HG02943 (cell line): ENCODE measurements at regions not wholly inside any gene's neighbourhood (a gene's known extent, or its start where the extent isn't known, plus 50 kb on each side); places are given as distances from the start of the nearest gene placed in this dataset.
"Not testable (repeated sequence)": the region's sequence is repeated elsewhere in the genome, so short reads cannot be mapped to it uniquely, and the experiment has no call there.

Experiments
- ATAC-seq: cut with Tn5 transposase; IDR thresholded peaks from one replicate; pipeline ENCODE4 v1.9.1; 2021; ENCODE audit warnings: mild to moderate bottlenecking, low read depth, moderate library complexity; ENCODE audit not compliant: unreplicated experiment

DNA sequence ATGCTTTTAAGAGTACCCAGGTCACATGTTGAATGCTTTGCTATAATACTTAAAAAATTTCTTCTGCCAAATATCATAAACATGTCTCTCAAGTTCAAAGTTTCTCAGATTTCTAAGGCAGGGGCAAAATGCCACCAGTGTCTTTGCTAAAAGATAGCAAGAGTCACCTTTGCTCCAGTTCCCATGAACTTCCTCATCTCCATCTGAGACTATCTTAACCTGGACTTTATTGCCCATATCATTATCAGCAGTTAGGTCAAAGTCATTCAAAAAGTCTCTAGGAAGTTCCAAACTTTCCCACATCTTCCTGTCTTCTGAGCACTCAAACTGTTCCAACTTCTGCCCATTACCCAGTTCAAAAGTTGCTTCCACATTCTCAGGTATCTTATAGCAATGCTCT, 307.6 kb upstream of the TNC start:
- no peak for ATAC-seq

DNA sequence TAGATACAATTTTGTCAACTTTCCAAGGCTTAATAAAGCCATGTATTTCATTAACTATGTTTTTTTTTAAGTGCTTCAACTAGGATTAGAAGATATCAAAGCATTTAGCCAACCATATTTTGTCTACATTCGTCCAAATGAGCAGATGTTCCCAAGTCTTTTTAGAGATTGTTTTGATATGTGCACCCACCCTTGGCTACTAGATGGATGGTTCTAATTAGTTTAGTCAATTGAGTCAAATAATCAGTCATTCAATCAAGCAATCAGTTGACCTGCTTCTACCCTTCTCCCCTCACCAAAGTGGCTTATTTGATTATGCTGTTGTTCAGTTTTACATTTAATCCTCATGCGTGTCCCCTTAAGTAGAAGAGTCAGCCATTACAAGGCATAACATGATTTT, 319.5 kb upstream of the TNC start:
- ATAC-seq: no peak

DNA sequence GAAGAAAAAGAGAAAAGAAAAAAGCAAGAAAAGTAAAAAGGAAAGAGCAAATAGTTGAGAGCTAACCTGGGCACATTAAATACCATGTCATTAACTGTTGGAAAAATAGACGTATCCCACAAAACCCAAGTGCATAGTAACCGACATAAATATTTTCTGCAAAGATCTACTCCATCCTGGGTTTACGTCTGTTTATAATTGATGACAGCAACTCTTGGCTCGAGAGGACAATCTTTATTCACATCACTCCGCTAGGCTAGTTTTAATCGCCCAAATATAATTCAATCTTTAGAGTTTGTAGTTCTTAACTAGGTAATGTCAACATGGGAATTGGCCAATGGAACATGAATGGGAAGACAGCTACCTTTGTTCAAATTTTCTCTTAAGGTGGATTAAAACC, 321.7 kb upstream of the TNC start:
- no peak for ATAC-seq

DNA sequence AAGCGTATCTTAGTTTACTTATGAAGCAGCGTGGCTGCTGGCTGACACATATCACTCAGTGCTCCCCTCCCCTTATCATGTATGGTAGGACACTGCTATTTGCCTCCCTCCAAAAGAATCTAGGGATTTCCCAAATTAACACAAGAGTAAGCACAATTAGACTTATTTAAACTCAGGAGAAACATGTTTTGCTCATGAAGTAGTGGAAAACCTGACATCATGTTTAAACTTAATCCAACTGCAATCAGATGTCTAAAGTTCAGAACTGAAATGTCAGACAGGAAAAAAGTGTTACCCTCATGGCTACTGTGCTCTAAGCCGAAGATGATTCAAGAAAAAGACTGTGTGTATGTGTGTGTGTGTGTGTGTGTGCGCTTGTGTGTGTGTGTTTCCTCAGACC, 324.1 kb upstream of the TNC start:
- no peak for ATAC-seq

DNA sequence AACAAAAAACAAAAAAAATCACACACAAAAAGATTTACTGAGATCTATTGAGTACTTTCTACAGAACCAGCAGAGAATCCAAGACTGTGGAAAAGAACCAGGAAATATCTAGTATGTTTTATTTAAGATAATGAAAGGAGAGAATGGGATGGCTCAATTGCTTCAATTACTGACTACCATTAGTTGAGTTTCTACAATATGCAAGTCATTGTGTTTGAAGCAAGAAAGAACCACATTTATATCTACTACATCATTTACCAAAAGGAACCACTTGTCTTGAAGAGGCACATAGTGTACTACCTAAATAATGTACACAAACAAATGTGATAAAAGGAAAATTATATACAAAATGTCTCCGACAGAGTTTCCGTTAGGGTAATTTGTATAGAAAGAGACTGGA, 325.9 kb upstream of the TNC start:
- no peak for ATAC-seq

DNA sequence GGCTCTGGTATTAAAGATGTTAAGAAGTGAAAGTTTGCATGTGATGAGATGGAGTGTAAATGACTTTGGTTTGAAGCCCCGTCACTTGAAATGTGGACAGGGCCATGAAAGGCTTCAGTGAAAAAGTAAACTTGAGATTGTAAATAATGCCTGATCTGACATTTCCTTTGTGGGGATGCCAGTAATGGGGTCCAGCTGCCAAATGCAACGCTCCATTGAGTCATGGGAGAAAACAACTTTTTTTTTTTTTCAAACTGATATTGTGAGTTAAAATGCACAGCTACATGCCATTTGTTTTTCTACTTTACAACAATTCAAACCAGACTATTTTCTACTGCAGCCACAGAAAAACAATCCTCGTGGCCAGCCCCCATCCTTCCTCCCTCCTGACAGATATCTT, 327.0 kb upstream of the TNC start:
- no peak for ATAC-seq

DNA sequence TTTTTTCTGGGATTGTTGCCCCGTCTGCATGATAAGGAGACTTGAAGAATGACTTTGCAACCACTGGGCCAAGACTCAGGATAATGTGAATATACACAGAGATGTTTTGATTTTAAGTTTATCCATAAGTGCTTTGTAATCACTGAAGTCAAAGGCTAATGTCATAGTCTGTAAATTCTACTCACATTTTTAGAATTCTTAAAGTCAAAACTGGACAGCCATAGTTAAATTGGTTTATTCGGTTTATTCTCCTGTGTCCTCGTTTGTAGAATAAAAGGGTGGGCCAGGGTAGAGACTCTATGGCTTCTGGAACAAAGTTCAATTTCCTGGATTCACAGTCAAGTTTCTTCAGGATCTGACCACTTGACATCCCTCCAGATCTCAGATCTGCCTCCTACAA, 327.7 kb upstream of the TNC start:
- ATAC-seq: no peak

DNA sequence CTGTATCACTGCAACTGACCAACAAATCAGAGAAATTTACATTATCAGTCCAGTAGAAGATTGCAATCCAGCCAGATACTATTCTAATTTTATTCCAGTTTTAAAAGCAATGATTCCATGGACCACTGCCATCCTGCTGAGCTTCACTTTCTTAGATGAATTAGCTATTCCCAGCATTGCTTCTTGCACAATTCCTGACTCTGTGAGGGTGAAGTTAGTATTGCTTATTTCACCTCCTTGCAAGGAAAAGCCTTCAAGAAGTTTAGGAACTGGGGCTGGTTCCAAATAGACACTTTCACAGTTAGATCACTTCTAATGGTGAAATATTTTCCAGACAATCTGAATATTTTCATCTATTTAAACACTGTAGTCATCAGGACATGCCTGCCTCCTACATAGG, 338.6 kb upstream of the TNC start:
- ATAC-seq: no peak

DNA sequence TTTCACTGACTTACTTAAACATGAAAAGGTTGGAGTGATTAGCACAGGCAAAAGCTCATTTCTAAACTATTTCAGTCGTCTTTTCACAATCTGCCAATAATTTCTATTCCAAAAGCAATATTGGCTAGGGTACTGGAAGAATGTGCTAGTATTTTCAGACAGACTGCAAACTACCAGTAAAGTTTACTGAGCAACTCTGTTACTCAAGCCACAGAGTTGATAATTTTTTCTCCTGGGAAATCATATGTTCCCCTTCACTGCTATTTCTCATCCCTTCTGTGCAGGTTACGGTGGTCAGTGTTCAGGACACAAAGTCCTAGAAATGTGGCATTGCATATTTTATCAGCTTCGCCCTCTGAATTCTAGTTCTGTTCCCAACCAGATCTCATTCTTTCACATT, 343.3 kb upstream of the TNC start:
- no peak for ATAC-seq

DNA sequence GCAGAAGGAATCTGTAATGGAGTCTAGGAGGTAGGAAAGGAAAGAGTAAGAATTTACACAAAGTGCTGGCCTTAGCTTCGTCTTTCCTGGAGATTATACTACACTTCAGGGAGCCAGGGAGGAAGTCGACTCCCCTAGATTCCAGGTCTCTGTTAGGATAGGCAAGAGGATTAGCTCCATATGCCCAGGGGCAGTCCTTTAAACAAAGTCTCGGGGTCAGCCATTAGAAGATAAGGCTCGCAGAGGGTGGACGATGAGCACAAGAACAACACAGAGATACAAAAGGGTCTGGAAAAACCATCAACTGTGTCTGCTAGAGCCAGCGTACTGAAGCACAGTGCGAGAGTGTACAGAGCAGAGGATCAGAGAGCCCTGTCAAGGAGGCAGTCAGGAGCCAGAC, 344.7 kb upstream of the TNC start:
- no peak for ATAC-seq

DNA sequence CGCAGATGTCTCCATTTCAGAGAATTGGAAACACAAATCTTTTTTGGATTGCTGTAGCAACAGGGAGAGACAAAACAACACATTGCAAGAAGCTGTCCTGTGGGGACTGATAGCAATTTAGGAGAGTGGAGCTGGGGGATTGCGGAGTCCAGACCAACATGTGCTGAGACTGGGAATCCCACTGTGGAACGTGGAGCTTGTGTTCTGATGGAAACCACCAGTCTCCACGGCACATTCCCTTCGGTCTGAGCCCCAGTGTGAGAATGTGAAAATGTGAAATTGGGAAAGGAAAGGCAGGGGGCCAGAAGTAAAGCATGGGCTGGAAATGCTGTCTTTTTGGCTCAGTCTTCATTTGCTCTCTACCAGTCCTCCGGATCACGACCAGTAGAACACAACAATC, 348.8 kb upstream of the TNC start:
- no peak for ATAC-seq

DNA sequence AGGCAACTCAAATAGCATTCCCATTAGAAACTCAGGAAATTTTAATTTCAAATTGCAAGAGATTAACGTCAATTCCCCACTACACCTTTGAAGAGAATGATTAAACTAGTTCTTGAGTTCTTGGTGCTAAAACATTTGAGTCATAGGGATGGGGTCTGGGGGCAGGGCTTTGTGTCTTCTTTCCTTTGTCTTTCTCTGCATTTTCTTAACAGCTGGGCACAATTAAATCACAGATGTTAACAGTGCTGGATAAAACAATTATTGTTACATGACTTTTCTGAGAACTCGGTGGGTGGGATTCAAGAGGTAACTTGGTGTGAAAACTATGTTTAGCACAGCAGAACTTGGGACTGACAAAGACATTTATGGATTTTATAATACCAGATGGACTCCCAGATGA, 351.9 kb upstream of the TNC start:
- ATAC-seq: no peak

DNA sequence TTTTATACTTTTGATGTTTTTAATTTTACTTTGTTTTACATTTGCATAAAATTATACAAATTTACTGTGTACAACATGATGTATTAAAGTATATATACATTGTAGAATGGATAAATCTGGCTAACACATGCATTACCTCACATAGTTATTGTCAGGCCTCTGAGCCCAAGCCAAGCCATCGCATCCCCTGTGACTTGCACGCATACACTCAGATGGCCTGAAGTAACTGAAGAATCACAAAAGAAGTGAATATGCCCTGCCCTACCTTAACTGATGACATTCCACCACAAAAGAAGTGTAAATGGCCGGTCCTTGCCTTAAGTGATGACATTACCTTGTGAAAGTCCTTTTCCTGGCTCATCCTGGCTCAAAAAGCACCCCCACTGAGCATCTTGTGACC, 355.1 kb upstream of the TNC start:
- not testable (repeated sequence) for ATAC-seq

DNA sequence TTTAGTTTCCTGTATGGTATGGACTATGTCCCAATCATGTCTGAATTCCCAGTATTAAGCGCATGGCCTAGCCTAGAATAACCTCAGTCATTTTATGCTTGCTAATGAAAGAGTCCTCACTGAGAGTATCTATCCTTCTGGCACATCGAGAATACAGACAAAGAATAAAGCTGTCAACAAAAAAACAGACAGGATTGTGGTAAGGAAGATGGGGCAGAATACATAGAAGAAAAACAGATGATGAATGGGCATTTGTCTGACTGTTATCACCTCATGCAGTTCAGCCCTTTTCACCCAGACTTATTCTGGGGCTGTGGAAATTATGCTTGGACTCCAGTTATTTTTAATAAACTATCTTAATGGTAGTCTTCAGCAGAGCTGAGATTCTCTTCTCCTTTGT, 363.8 kb upstream of the TNC start:
- no peak for ATAC-seq

DNA sequence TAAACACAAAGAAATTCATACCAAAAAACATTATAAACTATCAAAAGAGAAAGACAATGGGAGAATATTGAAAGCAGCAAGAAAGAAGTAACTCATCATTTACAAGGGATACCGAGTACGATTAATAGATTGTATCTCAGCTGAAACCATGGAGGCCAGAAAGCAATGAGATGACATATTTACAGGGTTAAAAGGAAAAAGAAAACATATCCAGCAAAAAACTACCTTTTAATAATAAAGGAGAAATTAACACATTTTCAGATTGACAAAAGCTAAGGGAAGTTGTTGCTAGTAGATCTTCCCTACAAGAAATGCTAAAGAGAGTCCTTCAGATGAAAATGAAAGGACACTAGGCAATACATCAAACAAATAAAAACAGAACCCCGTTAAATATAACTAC, 364.8 kb upstream of the TNC start:
- ATAC-seq: no peak

DNA sequence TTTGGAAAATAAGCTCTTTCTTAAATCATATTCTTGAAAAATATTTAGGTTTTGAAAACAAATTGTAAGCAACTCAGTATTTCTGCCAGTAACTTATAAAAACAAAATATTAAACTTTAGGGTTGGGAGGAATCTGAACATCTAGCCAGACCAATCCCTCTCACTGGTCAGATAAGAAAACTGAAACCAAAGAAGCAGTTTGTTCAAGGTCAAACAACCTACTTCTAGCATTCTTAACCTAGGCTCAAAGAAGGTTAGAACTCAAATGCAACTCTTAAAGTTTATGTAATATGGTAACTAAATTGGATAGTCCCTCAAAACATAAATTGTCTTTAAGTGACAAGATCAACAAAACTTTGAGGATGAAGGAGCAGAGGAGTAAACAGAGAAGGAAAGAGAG, 374.9 kb upstream of the TNC start:
- ATAC-seq: no peak

DNA sequence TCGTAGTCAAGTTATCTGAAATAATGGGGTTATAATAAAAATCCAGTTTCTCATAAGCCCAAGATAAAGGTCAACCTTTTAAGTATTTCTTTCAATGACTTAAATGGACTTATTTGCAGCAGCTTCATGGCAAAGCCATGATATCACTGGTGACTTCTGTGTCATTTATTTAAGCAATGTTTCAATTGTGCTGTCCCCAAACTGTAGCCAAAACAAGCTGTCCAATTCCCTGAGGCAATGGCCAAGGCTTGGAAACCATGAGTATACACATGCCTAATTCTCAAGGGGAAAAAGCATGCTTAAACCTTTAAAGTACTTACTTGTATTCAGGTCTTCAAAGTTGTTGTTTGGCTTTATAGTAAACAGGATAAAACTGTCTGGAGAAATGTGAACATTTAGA, 376.4 kb upstream of the TNC start:
- ATAC-seq: no peak

DNA sequence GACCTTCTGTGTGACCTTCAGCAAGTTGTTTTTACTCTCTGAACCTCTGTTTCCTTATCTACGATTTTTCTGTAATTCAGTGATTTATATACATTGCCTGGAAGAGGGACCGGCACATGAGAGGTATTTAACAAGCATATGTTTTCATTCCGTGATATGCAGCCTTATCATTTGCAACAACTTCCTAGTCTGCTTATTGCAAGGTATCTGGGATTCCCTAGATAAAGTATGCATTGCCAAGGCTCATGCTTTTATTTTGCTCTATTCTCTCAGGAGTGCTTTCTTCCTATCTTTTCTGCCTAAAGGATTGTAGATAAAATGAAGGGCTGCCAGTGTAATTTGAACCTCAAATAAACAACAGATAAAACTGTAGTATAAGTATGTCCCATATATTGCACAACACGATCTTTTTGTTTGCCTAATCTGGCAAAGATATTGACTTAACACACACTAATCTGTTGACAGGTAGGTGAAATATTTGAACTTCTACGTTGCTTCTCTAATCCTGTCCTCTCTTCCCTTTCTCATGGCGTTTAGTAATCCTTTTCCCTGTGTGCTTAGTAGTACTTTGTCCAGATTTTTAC, 377.2 kb upstream of the TNC start:
- no peak for ATAC-seq

DNA sequence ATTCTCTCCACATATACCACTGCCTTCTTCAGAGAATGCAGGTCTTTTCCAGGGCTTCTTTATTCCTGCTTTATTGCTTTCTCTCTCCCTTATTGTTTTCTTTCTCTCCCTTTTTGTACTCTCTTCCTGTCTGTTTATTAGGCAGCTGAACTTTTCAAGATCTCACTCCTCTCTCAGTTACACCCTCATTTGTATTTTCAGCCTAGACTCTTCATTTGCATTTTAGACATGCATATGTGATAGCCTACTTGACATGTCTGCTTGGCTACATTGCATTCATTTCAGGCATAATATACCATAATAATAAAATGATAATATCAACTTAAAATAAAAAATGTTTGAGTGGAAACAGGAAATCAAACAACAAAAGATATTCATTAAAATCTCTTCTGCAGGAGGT, 377.9 kb upstream of the TNC start:
- ATAC-seq: no peak

DNA sequence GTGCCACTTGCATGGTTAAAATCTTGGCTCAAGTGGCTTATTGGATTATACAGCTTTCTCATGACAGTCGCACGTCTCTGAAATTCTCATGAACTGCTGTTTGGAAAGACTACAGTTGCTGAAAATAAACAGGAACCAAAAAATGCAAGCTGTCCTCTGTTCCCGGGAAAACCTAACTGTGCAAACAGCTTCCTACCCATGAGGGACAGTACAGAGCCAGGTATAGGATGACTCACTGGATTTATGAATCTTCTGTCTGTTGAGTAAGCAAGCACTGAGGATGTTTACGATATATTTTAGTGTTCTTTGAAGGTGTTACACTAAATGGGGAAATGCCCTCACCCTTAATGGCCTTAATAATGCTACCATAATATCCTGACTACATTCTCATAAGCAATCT, 380.3 kb upstream of the TNC start:
- ATAC-seq: no peak

DNA sequence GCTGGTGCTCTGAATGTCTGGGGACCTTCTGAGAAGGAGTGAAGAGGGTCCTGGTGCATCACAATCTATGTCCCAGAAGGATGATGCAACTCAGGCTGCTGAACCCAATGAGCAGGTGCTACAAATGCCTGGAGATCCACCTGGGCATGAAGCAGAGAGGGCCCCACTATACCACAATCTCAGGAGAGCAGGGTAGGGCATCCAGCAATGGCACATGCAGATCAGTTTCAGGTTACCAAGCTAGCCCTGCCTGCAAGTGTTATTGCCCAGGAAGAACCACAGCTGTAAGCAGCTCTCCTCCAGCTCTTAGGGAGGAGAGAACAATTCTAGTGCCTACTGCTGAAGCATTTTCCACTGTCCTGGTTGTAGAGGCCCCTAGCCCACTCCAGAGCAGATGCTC, 389.2 kb upstream of the TNC start:
- no peak for ATAC-seq

DNA sequence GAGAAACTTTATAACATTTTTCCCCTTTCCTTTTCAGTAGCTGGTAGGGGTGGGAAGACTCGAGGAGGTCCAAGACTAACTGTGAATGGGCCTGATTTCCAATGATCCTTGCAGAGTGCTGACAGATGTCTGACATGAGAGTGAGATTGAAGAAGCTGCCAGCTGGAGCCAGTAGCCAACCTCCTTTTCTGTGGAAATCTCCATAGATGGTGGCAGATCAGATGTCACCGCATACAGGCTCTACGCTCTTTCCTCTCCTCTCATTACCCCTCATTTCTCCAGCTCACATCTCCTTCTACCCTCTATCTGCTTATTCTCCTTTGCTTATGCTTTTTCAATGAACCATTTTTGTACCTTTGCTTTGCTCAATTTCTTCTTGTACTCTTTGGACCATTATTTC, 395.2 kb upstream of the TNC start:
- no peak for ATAC-seq

DNA sequence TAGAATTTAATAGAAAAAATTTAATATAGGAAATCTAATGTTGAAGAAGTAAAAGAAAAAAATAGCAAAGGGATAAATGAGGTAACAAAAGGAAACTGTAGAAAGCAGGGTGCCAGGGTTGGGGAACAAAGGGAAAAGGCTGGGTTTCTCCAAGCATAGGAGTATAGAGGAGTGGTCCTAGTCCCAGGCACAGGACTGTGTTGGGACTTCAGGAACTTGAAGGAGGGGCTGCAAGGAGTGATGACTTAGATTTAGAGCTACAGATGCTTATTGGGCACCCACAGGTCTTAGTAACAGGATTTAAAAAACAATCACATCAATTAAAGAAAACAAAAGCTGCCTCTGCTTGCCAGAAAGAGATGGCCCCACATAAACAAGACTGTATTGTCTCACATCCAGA, 396.5 kb upstream of the TNC start:
- ATAC-seq: no peak
